ENCODE measurements at regions not wholly inside any gene's neighbourhood (a gene's known extent, or its start where the extent isn't known, plus 50 kb on each side); places are given as distances from the start of the nearest gene placed in this dataset.

GRCh38 chr16:86231996-86232350 lies 278.4 kb upstream of the FOXF1 start:
- Histone ChIP-seq H2AFZ (ENCODE audit: low read depth, low read length, poor library complexity, severe bottlenecking) (no peak overlapping the region), H3K4me3 (replicated peaks in 1 of 2; ENCODE audit: low read depth in 1 of 2, low read length in 2 of 2) (no peak overlapping the region), H3K9me2 (ENCODE audit: insufficient read depth) (no peaks in the 10 kb centered on the region), H3K27ac (ENCODE audit: low read depth, low read length) (no peak overlapping the region), H3K36me3 (ENCODE audit: control insufficient read depth in 1 of 2, insufficient read depth in 2 of 2, low read length in 2 of 2) (no peaks in the 10 kb centered on the region), H3K4me1 (ENCODE audit: control insufficient read depth in 1 of 2, insufficient read depth in 2 of 2, low read length in 2 of 2) (no peaks in the 10 kb centered on the region), H3K4me2 (ENCODE audit: low read length) (no peak overlapping the region), H3K27me3 (ENCODE audit: insufficient read depth, low read length) (peaks cover 24% of the 10 kb centered on the region), H4K20me1 (ENCODE audit: insufficient read depth) (no peaks in the 10 kb centered on the region), H3K9me3 (ENCODE audit: control insufficient read depth in 1 of 2, insufficient read depth in 1 of 2, low read depth in 1 of 2, low read length in 2 of 2) (no peaks in the 10 kb centered on the region), H3K9ac (ENCODE audit: low read length) (no peak overlapping the region), H3K79me2 (ENCODE audit: insufficient read depth, low read length) (no peaks in the 10 kb centered on the region)
- intact Hi-C loops (cut with micrococcal nuclease) = no loop called here
- POLR2A ChIA-PET = no interaction called here
- RAD21 ChIA-PET (ENCODE audit: low non-redundant PET in 1 of 2, low total read pairs in 2 of 2, uncharacterized antibody in 2 of 2, unreplicated experiment in 2 of 2) = no interaction called here
- TF ChIP-seq SRF (IDR thresholded peaks at IDR 0.05; ENCODE audit: low read depth) = no peak
- TF ChIP-seq YY1 (IDR thresholded peaks at IDR 0.05; ENCODE audit: extremely low read depth, insufficient replicate concordance, low read depth, low read length) = no peak
- TF ChIP-seq FOSL1 (IDR thresholded peaks at IDR 0.05; ENCODE audit: low read depth) = no peak
- no peak for TF ChIP-seq ZNF274 (IDR thresholded peaks at IDR 0.05; ENCODE audit: low read depth, low read length)
- TF ChIP-seq CTCF (IDR thresholded peaks at IDR 0.05 in 2 of 3, conservative IDR thresholded peaks at IDR 0.05 in 1 of 3; ENCODE audit: borderline replicate concordance in 1 of 3, insufficient read depth in 1 of 3, low read depth in 2 of 3, low read length in 2 of 3) = no peak
- TF ChIP-seq ZFX (IDR thresholded peaks at IDR 0.05) = no peak
- TF ChIP-seq EGR1 (IDR thresholded peaks at IDR 0.05; ENCODE audit: low read depth) = no peak
- TF ChIP-seq POLR2AphosphoS5 (IDR thresholded peaks at IDR 0.05; ENCODE audit: low read depth, low read length) = no peak
- no peak for TF ChIP-seq POLR2A (IDR thresholded peaks at IDR 0.05; ENCODE audit: borderline replicate concordance, extremely low read depth, insufficient read depth, insufficient read length)
- TF ChIP-seq JUND (IDR thresholded peaks at IDR 0.05) = no peak
- TF ChIP-seq ZBTB33 (IDR thresholded peaks at IDR 0.05; ENCODE audit: extremely low read depth, insufficient replicate concordance, low read length) = no peak
- TF ChIP-seq MAX (IDR thresholded peaks at IDR 0.05) = no peak
- no peak for TF ChIP-seq REST (IDR thresholded peaks at IDR 0.05; ENCODE audit: low read depth)
- TF ChIP-seq EZH2phosphoT487 (IDR thresholded peaks at IDR 0.05; ENCODE audit: borderline replicate concordance) = no peak
- TF ChIP-seq EZH2 (IDR thresholded peaks at IDR 0.05) = no peak
- TF ChIP-seq CEBPB (IDR thresholded peaks at IDR 0.05; ENCODE audit: low read depth) = no peak
- DNase-seq (ENCODE audit: low read depth, low spot score) = no peak
- CTCF ChIA-PET = no interaction called here
- no TSS peak for BruUV-seq (replicated peaks)
- no peak for ATAC-seq
